ENCODE measurements at regions not wholly inside any gene's neighbourhood (a gene's known extent, or its start where the extent isn't known, plus 50 kb on each side); places are given as distances from the start of the nearest gene placed in this dataset.

DNA sequence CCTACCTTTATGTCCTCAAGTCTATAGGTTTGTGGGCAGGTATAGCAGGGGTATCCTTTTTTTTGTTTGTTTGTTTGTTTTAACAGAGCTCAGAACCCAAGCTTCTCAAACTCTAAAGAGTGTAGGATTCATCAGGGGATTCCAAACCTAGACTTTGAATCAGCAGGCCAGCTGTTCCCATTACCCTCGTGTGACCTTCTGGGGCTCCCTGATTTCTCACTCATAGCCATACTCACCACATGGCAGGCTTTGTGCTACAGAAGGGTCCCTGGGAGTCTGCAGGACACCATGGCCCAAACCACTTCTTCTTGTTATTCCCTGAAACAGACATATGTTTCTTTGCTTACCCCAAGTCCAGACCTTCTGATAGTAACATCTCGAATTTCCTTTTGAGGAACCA lies 350.8 kb upstream of the TSHZ2 start:
- 61% methylated on average over 2 of the region's 2 CpGs; no CpG with 5 or more reads in 1 of the 2 donors for WGBS, 2 donors (ENCODE audit: low coverage in 1 of 2)
- no peaks in the 10 kb centered on the region for H3K27me3 ChIP-seq
- no peak overlapping the region for H3K4me3 ChIP-seq
- DNase-seq = no peak
- no peaks in the 10 kb centered on the region for H3K4me1 ChIP-seq
- intact Hi-C loops (cut with DNase I; ENCODE audit: low total_unique reads) (no loop called here), in situ Hi-C loops (cut with MboI; ENCODE audit: low pct_ligation_motif_present in 1 of 4, low pct_unique_long_range_greater_than_20kb in 1 of 4, low sequenced_read_pairs in 3 of 4) (no loop called here)
- no peak for TF ChIP-seq EP300 (IDR thresholded peaks at IDR 0.05; ENCODE audit: low read depth)
- no peak for TF ChIP-seq POLR2A (IDR thresholded peaks at IDR 0.05)
- no peak for TF ChIP-seq CTCF (IDR thresholded peaks at IDR 0.05)
- TF ChIP-seq POLR2AphosphoS5 (IDR thresholded peaks at IDR 0.05) = no peak
- no peaks in the 10 kb centered on the region for H3K9me3 ChIP-seq
- no peaks in the 10 kb centered on the region for H3K36me3 ChIP-seq
- no peak overlapping the region for H3K27ac ChIP-seq

GRCh38 chr20:52619671-52620070 lies 352.5 kb upstream of the TSHZ2 start:
- TF ChIP-seq POLR2A (IDR thresholded peaks at IDR 0.05) (no peak), EP300 (IDR thresholded peaks at IDR 0.05; ENCODE audit: low read depth) (no peak), POLR2AphosphoS5 (IDR thresholded peaks at IDR 0.05) (no peak), CTCF (IDR thresholded peaks at IDR 0.05) (no peak)
- 77% methylated on average over 3 of the region's 3 CpGs; no CpG with 5 or more reads in 1 of the 2 donors for WGBS, 2 donors (ENCODE audit: low coverage in 1 of 2)
- H3K4me3 ChIP-seq = no peak overlapping the region
- H3K27me3 ChIP-seq = no peaks in the 10 kb centered on the region
- intact Hi-C loops (cut with DNase I; ENCODE audit: low total_unique reads) = no loop called here
- no peak overlapping the region for H3K27ac ChIP-seq
- no peak for DNase-seq
- in situ Hi-C loops (cut with MboI; ENCODE audit: low pct_ligation_motif_present in 1 of 4, low pct_unique_long_range_greater_than_20kb in 1 of 4, low sequenced_read_pairs in 3 of 4) = no loop called here
- H3K36me3 ChIP-seq = no peaks in the 10 kb centered on the region
- H3K4me1 ChIP-seq = no peaks in the 10 kb centered on the region
- H3K9me3 ChIP-seq = no peaks in the 10 kb centered on the region

- TF ChIP-seq POLR2A (IDR thresholded peaks at IDR 0.05) (no peak), EP300 (IDR thresholded peaks at IDR 0.05; ENCODE audit: low read depth) (no peak), POLR2AphosphoS5 (IDR thresholded peaks at IDR 0.05) (no peak), CTCF (IDR thresholded peaks at IDR 0.05) (no peak)
- Histone ChIP-seq H3K36me3 (no peaks in the 10 kb centered on the region), H3K9me3 (no peaks in the 10 kb centered on the region), H3K27me3 (no peaks in the 10 kb centered on the region), H3K4me3 (no peak overlapping the region), H3K27ac (no peak overlapping the region), H3K4me1 (no peaks in the 10 kb centered on the region)
- intact Hi-C loops (cut with DNase I; ENCODE audit: low total_unique reads) (no loop called here), in situ Hi-C loops (cut with MboI; ENCODE audit: low pct_ligation_motif_present in 1 of 4, low pct_unique_long_range_greater_than_20kb in 1 of 4, low sequenced_read_pairs in 3 of 4) (no loop called here)
- 33 to 43% methylated on average over 5 of the region's 5 CpGs for WGBS, 2 donors (ENCODE audit: low coverage in 1 of 2)
- DNase-seq = no peak
Observed at GRCh38 chr20:52619101-52619500, 353.1 kb upstream of the TSHZ2 start.

DNA sequence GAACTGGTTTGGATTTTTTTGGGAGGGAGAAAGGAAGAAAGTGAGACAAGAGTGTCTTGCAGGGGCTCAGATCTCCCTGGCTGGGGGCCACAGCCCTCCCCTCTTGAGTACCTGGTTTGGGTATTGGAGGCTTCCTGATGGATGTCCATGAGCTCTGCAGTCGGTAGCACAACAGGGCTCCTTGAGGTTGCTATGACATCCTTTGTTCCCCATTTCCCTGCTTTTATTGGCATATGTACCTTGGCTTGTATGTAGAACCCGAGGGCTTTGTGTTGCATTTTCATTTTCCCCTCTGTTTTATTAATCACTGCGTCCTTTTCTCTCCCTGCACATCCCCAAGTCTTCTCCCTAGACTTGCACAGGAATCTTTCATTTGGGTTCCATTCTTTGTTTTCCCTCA lies 355.5 kb upstream of the TSHZ2 start:
- intact Hi-C loops (cut with DNase I; ENCODE audit: low total_unique reads) = no loop called here
- in situ Hi-C loops (cut with MboI; ENCODE audit: low pct_ligation_motif_present in 1 of 4, low pct_unique_long_range_greater_than_20kb in 1 of 4, low sequenced_read_pairs in 3 of 4) = no loop called here
- no peak overlapping the region for H3K27ac ChIP-seq
- no peaks in the 10 kb centered on the region for H3K27me3 ChIP-seq
- no peaks in the 10 kb centered on the region for H3K4me1 ChIP-seq
- TF ChIP-seq POLR2AphosphoS5 (IDR thresholded peaks at IDR 0.05) (no peak), CTCF (IDR thresholded peaks at IDR 0.05) (no peak), EP300 (IDR thresholded peaks at IDR 0.05; ENCODE audit: low read depth) (no peak), POLR2A (IDR thresholded peaks at IDR 0.05) (no peak)
- no peak overlapping the region for H3K4me3 ChIP-seq
- H3K36me3 ChIP-seq = no peaks in the 10 kb centered on the region
- H3K9me3 ChIP-seq = no peaks in the 10 kb centered on the region
- WGBS, 2 donors (ENCODE audit: low coverage in 1 of 2) = 38 to 52% methylated on average over 2 to 3 of the region's 3 CpGs
- DNase-seq = no peak
